OCI-LY1 (cell line): ENCODE measurements at regions not wholly inside any gene's neighbourhood (a gene's known extent, or its start where the extent isn't known, plus 50 kb on each side); places are given as distances from the start of the nearest gene placed in this dataset.
A peak's percentile ranks its signal among the peaks of the same experiment; 100 is the strongest.

Experiments used
- CTCF ChIP-seq: fragments of 200-600 bp; sonication (generic), shearing (Covaris generic); IDR thresholded peaks from 2 replicates; pipeline ENCODE4 v1.5.1; 2017; ENCODE audit warnings: mild to moderate bottlenecking, antibody characterized with exemption, low read length, moderate library complexity, mixed read lengths
- EZH2 ChIP-seq: fragments of 200-600 bp; sonication (generic), shearing (Covaris generic); IDR thresholded peaks from 2 replicates; pipeline ENCODE4 v1.8.0; 2017; ENCODE audit warnings: borderline replicate concordance, mixed run types, mild to moderate bottlenecking, antibody characterized with exemption, low read length, moderate library complexity, mixed read lengths

DNA sequence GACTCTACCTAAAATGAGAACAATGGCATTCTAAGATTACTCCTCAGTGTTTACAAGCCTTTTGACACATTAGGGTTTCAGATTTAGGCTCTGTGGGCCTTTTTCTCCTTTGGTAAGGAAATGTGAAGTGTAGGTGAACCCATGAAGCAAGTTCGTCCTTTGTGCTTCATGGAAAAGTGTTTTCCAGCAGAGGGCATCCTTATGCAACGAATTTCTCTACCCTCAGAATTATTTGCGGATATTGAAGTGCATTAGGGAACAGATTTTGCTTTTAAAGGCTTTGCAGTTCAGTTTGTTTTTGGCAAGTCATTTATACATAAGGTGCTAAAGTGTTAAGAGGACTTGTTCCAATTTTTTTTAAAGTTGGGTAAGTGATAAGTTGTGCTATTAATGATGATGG is 55.7 kb upstream of the FERMT1 start:
- peak; percentile 32; the same call in 1 of the 2 replicates for TF ChIP-seq CTCF
- TF ChIP-seq EZH2: no peak
